ENCODE measurements at regions not wholly inside any gene's neighbourhood (a gene's known extent, or its start where the extent isn't known, plus 50 kb on each side); places are given as distances from the start of the nearest gene placed in this dataset.

GRCh38 chr9:28394774-28395173 is 821.5 kb upstream of the C9orf72 start:
- TF ChIP-seq ZNF274 (IDR thresholded peaks at IDR 0.05; ENCODE audit: low read depth, low read length), result no peak
- TF ChIP-seq YY1 (IDR thresholded peaks at IDR 0.05; ENCODE audit: insufficient read depth, insufficient read length), result no peak
- TF ChIP-seq SUZ12 (IDR thresholded peaks at IDR 0.05; ENCODE audit: extremely low read depth, insufficient read depth, insufficient read length), result no peak

All from NT2/D1 (cell line).